Activated naive CD4-positive, alpha-beta T cell treated with anti-CD3 and anti-CD28 coated beads, Interleukin-2, amount 50 U/mL, for 72 hours (primary cell): ENCODE measurements at regions not wholly inside any gene's neighbourhood (a gene's known extent, or its start where the extent isn't known, plus 50 kb on each side); places are given as distances from the start of the nearest gene placed in this dataset.

Source experiments
- ATAC-seq, 2 donors: fragments of 150-1000 bp; cut with Tn5 transposase; 2 replicates each; pipeline ENCODE4 v1.10.0; 2021; ENCODE audit warnings: mild to moderate bottlenecking in 2 of 2, moderate library complexity in 2 of 2
- DNase-seq, 2 donors: peaks; one replicate each; pipeline ENCODE4 v3.0.0; 2021 to 2022; ENCODE audit warnings: low spot score in 2 of 2
- H3K27ac Mint-ChIP-seq, 2 donors: one replicate each; pipeline ENCODE4 v1.8.0; 2022; ENCODE audit warnings: mild to moderate bottlenecking in 2 of 2, mixed read lengths in 2 of 2
- H3K36me3 Mint-ChIP-seq, 2 donors: one replicate each; pipeline ENCODE4 v1.8.0; 2022; ENCODE audit warnings: mixed read lengths in 2 of 2
- H3K9me3 Mint-ChIP-seq, 2 donors: one replicate each; pipeline ENCODE4 v1.8.0; 2022; ENCODE audit warnings: mixed read lengths in 2 of 2

DNA sequence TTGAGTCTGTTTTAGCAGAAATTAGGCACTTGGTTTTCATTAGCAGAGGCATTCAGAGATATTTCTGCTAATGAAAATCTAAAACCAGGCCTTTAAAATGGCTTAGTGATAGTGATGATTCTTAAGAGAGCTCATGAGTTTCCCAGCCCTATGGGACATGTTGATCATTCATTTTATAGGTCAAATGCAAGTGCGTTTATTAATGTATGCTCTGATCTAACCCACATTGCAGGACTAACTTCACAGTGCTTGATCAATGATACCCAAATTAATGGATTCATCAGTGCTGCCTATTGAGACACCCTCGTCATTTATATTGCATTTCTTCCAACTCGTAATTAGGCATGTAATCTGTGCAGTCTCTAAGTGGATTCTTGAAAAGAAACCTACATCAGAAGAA, 54.7 kb upstream of the ETAA1 start:
- Mint-ChIP-seq H3K36me3 (no peaks in the 10 kb centered on the region), H3K9me3 (no peaks in the 10 kb centered on the region), H3K27ac (no peak overlapping the region)
- ATAC-seq (no peak), DNase-seq (no peak)

DNA sequence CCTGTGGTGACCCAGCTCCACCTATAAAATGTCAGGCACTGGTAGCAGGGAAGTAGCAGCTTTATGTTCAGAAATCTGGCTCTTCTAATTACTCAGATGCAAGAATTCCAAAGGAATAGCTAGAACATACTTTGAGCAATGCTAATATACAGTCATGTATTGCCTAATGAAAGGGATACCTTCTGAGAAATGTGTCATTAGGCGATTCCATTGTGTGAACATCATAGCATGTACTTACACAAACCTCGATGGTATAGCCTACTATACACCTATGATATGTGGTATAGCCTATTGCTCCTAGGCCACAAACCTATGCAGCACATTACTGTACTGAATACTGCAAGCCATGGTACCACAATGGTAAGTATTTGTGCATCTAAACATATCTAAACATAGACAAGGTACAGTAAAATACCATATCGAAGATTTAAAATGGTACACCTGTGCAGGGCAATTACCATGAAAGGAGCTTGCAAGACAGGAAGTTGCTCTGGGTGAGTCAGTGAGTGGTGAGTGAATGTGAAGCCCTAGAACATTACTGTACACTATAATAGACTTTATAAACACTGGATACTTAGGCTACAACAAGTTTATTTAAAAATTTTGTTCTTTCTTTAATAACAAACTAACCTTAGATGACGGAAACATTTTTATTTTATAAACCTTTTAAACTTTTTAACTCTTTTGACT, 50.3 kb upstream of the ETAA1 start:
- Mint-ChIP-seq H3K27ac (no peak overlapping the region), H3K36me3 (peaks cover 0 to 6% of the 10 kb centered on the region in 2 donors), H3K9me3 (peaks cover 6 to 8% of the 10 kb centered on the region in 2 donors)
- DNase-seq (no peak), ATAC-seq (no peak)
